Retinal pigment epithelial cell (primary cell): ENCODE measurements at regions not wholly inside any gene's neighbourhood (a gene's known extent, or its start where the extent isn't known, plus 50 kb on each side); places are given as distances from the start of the nearest gene placed in this dataset.
"Not testable (repeated sequence)": the region's sequence is repeated elsewhere in the genome, so short reads cannot be mapped to it uniquely, and the experiment has no call there.

Source experiments
- DNase-seq: peaks from one replicate; pipeline ENCODE4 v3.0.0-alpha.2; 2010; ENCODE audit warnings: low read depth
- H3K4me3 ChIP-seq: 2 replicates; pipeline ENCODE4 v1.5.1; 2011; ENCODE audit warnings: mild to moderate bottlenecking, low read length, control low read depth, moderate library complexity
- TF ChIP-seq, protein P1 (sequence below): conservative IDR thresholded peaks from 2 replicates; pipeline ENCODE4 v1.5.1; 2011; ENCODE audit warnings: low read depth, low read length, control low read depth, inconsistent platforms

- no peak overlapping the region for H3K4me3 ChIP-seq
- TF ChIP-seq, protein P1, sequence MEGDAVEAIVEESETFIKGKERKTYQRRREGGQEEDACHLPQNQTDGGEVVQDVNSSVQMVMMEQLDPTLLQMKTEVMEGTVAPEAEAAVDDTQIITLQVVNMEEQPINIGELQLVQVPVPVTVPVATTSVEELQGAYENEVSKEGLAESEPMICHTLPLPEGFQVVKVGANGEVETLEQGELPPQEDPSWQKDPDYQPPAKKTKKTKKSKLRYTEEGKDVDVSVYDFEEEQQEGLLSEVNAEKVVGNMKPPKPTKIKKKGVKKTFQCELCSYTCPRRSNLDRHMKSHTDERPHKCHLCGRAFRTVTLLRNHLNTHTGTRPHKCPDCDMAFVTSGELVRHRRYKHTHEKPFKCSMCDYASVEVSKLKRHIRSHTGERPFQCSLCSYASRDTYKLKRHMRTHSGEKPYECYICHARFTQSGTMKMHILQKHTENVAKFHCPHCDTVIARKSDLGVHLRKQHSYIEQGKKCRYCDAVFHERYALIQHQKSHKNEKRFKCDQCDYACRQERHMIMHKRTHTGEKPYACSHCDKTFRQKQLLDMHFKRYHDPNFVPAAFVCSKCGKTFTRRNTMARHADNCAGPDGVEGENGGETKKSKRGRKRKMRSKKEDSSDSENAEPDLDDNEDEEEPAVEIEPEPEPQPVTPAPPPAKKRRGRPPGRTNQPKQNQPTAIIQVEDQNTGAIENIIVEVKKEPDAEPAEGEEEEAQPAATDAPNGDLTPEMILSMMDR: no peak
- no peak for DNase-seq
Measured at GRCh38 chr11:121358760-121359159, 66.2 kb downstream of the SC5D start.

GRCh38 chr11:121359591-121359990 lies 67.0 kb downstream of the SC5D start:
- no peak for DNase-seq
- H3K4me3 ChIP-seq: no peak overlapping the region
- TF ChIP-seq, protein P1: no peak

DNA sequence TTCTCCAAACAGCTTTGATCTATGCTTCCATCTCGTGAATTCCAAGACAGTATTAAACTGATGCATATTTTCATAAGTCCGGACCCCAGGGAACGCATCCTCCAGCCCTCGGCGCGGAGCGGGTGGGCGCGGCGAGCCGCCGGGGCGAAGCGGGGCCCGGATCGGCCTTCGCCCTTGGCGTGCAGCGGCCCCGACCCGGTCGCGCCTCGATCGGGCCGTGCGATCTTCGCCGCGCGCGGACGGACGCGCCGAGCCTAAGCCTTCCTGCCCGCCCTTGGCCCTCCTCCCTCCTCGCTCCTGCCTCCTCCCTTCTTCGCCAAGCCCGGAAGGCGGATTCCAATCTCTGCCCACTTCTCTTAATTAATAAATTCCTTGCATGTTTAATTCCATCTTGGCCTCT lies 70.4 kb downstream of the SC5D start:
- not testable (repeated sequence) for DNase-seq

DNA sequence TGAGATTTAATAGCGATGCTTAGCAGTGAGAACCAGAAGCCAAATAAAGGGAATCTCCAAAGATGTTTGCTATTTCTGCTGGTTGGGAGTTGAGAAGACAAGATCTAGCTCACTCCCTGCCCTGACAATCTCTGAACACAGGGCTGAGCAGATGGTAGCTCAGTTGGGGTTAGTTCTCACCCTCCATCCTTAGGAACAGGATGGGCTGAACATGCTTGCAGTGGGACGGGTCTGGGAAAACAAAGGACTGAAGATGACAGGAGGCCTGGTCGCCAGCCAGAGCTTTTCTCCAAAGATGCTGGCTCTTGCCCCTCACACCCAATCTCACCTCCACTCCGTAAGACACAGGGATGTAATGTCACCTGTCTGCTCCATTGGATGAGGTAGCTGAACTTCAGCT lies 72.7 kb downstream of the SC5D start:
- TF ChIP-seq, protein P1: no peak
- no peak overlapping the region for H3K4me3 ChIP-seq
- DNase-seq: no peak

More for the DNA sequence above, 70.4 kb downstream of the SC5D start:
- not testable (repeated sequence) for H3K4me3 ChIP-seq

DNA sequence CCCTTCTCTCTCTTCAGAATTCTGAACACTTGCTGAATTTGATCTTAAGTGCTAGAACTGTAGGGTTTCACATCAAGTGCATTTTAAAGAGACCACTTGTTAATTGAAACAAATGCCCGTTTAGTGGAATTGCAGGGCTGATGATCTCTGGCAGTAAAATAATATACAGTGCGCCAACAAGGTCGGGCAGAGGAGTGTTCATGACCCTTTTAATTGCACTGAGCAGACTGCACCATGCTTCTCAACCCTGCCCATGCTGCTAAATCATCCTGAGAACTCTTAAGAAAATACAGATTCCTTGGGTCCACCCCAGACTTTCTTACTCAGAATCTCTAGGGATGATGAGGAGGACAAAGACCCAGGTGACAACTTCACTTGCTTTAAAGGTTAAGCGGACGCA lies 73.5 kb downstream of the SC5D start:
- DNase-seq: no peak
- TF ChIP-seq, protein P1: no peak
- H3K4me3 ChIP-seq: no peak overlapping the region

DNA sequence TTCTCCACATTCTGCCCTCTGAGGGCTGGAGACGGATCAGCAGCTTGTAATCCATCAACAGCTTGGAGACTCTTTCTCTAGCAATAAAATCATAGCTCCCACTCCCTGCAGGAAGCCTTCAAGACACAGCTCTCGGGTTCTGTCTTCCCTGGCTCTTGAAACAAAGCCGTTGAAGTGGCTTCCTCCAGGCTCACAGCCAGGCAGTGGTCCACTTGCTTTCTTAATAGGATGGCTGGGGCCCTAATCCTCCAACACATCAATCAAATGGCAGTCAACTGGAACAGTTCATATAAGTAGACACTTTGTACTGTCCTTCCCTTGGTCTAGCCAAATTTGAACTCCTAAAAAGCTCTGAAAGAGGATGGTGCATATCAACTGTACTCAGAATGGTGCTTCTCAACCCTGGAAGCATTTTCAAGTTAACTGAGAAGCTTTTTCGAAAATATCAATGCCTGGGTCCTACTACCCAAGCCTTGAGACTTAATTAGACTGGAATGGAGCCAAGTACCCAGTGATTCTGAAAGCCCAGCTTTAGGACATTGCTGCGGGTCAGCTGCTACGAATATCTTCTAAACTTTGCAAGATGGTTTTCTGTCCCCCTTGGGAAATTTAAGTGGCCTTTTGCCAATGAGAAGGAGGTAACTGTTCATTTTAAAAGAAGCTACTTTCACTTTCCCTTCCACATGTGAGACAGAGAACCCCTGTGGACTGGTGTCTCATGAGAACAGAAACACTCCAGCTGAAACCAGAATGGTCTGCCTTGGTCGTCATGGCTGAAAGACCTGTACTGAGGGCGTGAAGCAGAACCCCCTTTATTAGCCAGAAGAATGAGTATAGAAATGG lies 74.7 kb downstream of the SC5D start:
- H3K4me3 ChIP-seq: no peak overlapping the region
- TF ChIP-seq, protein P1: peak; percentile 3
- no peak for DNase-seq

DNA sequence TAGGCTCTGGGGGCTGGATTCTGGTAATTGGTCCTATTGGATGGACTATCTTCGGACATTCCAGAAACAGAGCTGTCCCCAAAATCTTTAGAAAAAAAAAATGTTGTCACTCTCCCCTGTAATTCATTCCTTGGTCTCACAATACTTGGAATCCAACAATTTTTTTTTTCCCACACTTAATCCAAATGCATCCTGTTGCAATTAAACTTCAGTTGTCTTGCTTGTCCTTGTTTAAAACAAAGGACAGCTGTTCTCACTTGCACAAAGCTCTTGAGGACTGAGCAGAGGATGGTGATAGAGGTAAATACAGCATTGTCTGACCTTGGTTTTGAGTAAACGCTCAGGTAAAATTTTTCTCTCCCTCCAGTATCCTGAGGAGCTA lies 75.3 kb downstream of the SC5D start:
- DNase-seq: no peak
- H3K4me3 ChIP-seq: no peak overlapping the region
- TF ChIP-seq, protein P1: no peak
